IPS-20b (cell line): ENCODE measurements at regions not wholly inside any gene's neighbourhood (a gene's known extent, or its start where the extent isn't known, plus 50 kb on each side); places are given as distances from the start of the nearest gene placed in this dataset.

Experiments
- H3K27ac ChIP-seq: one replicate; pipeline ENCODE4 v1.5.1; 2013; ENCODE audit warnings: low read length
- H3K27me3 ChIP-seq: 2 replicates; pipeline ENCODE4 v1.6.1; 2013; ENCODE audit warnings: mild to moderate bottlenecking, low read length, inconsistent platforms; ENCODE audit not compliant: insufficient read depth
- H3K36me3 ChIP-seq: 2 replicates; pipeline ENCODE4 v1.6.1; 2013; ENCODE audit warnings: low read depth, mild to moderate bottlenecking, inconsistent platforms, low read length, moderate library complexity; ENCODE audit not compliant: insufficient read depth
- H3K4me1 ChIP-seq: 2 replicates; pipeline ENCODE4 v1.6.1; 2013; ENCODE audit warnings: mild to moderate bottlenecking, control low read depth, inconsistent platforms, low read length, moderate library complexity; ENCODE audit not compliant: insufficient read depth
- H3K4me3 ChIP-seq: 2 replicates; pipeline ENCODE4 v1.5.1; 2013; ENCODE audit warnings: mild to moderate bottlenecking, low read length, inconsistent platforms
- H3K9ac ChIP-seq: 2 replicates; pipeline ENCODE4 v1.6.1; 2013; ENCODE audit warnings: low read depth, mild to moderate bottlenecking, inconsistent platforms, low read length, moderate library complexity
- H3K9me3 ChIP-seq: 2 replicates; pipeline ENCODE4 v1.6.1; 2013; ENCODE audit warnings: mild to moderate bottlenecking, low read depth, low read length, inconsistent platforms; ENCODE audit not compliant: insufficient read depth

DNA sequence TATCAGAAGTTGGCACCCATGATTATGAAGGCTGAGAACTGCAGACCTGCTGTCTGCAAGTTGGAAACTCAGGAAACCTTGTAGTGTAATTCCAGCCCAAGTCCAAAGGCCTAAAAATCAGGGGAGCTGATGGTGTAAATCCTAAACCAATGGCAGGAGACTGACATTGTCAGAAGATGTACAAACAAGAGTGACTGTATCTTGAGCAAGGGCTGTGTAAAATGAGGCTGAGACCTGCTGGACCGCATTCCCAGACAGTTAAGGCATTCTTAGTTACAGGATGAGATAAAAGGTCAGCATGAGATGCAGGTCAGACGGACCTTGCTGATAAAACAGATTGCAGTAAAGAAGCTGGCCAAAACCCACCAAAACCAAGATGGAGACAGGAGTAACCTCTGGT, 147.7 kb downstream of the COG6 start:
- no peak overlapping the region for H3K27ac ChIP-seq
- H3K9me3 ChIP-seq: no peaks in the 10 kb centered on the region
- H3K4me3 ChIP-seq: no peak overlapping the region
- H3K9ac ChIP-seq: no peak overlapping the region
- H3K4me1 ChIP-seq: peaks cover 25% of the 10 kb centered on the region
- no peaks in the 10 kb centered on the region for H3K36me3 ChIP-seq
- no peaks in the 10 kb centered on the region for H3K27me3 ChIP-seq

DNA sequence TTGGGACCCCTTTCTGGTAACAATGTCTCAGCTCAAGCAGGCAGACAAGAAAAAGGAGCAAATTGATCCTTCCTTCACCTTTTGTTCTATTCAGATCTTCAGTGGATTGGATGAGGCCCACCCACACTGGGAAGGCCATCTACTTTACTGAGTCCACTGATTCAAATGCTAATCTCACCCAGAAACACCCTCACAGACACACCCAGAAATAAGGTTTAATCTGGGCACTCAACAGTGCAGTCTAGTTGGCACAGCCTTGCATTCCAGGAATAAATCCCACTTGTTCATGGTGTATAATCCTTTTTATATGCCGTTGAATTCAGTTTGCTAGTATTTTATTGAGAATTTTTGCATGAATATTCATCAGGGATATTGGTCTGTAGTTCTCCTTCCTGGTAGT, 148.4 kb downstream of the COG6 start:
- H3K9ac ChIP-seq: no peak overlapping the region
- no peak overlapping the region for H3K27ac ChIP-seq
- no peaks in the 10 kb centered on the region for H3K27me3 ChIP-seq
- no peaks in the 10 kb centered on the region for H3K36me3 ChIP-seq
- H3K4me1 ChIP-seq: peaks cover 25% of the 10 kb centered on the region
- H3K9me3 ChIP-seq: no peaks in the 10 kb centered on the region
- H3K4me3 ChIP-seq: 0 out of 2 replicates have a peak overlapping the region, but pooled peaks have one; percentile 3

DNA sequence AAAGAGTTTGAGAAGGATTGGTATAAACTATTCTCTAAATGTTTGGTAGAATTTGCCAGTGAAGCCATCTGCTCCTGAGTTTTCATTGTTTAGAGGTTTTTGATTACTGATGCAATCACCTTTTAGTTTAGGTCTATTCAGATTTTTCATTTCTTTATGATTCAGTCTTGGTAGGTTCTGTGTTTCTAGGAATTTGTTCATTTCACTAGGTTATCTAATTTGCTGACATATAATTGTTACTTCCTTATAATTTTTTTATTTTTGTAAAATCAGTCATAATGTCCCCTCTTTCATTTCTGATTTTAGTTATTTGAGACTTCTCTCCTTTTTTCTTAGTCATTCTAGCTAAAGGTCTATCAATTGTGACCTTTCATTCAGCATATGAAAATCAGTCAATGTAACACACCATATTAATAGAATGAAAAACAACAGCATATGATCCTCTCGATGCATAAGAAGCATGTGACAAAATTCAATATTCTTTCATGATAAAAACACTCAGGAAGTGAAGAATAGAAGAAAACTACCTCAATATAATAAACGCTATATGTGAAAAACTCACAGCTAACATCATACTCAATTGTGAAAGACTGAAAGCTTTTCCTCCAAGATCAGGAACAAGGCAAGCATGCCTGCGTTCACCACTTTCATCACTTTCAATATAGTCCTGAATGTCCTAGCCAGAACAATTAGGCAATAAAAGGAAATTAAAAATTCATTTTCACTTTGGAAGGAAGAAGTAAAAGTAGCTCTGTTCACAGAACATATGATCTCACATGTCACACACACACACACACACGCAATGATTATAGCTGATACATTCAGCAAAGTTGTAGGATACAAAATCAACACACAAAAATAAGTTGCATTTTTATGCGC, 149.1 kb downstream of the COG6 start:
- Histone ChIP-seq H3K9me3 (no peaks in the 10 kb centered on the region), H3K4me3 (no peak overlapping the region), H3K36me3 (no peaks in the 10 kb centered on the region), H3K27ac (no peak overlapping the region), H3K27me3 (no peaks in the 10 kb centered on the region), H3K4me1 (peaks cover 25% of the 10 kb centered on the region), H3K9ac (no peak overlapping the region)

DNA sequence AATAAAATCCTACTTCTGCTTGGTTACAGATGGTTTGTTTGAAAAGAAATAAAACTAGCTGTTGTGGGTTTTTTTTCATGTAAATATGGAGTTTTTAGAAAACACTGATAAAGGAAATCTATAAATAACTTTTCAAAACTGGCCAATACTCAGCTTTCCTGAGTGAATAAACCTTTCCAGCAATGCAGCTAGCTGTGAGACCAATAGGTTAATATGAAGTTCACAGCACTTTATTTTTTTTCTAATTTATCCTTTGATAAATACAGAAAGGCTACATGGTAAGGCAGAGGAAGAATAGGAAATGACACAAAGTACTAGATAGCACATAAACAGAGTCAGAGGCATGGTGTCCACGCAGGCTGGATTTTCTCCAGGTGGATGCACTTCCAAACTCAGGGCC, 154.0 kb downstream of the COG6 start:
- Histone ChIP-seq H3K9me3 (no peaks in the 10 kb centered on the region), H3K27me3 (no peaks in the 10 kb centered on the region), H3K4me1 (peaks cover 18% of the 10 kb centered on the region), H3K4me3 (no peak overlapping the region), H3K36me3 (no peaks in the 10 kb centered on the region), H3K9ac (no peak overlapping the region), H3K27ac (no peak overlapping the region)

DNA sequence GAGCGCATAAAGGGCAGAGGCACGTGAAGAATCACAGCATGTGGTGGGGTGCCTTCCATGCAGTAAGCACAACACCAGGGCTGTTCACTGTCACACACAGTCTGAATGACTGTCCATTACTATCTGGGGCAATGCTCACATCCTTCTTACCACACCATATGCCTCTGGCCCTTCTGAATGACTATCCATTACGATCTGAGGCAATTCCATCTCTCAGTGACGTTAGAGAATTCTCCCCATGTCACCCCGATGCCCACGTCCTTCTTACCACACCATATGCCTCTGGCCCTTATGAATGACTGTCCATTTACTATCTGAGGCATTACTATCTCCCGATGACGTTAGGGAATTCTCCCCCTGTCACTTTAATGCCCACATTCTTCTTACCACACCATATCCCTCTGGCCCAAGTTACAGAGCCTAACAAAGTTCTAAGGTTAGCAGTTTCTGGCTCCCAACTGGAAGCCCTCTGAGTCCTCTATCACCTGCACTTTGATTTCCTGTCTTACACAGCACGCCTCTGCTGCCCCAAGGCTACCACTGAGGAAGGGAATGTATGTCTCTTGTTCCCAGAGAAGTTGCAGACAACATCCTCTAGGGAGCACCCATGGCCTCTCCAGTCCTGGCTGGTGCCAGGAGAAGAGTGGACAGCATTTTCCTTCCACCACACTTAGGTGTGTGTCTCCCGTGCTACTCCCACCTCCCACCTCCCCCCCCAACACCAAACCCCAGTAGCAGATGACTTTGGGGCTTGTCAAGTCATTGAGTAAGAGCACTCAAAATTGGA, 154.8 kb downstream of the COG6 start:
- Histone ChIP-seq H3K9me3 (no peaks in the 10 kb centered on the region), H3K4me3 (no peak overlapping the region), H3K27me3 (no peaks in the 10 kb centered on the region), H3K4me1 (peaks cover 13% of the 10 kb centered on the region), H3K27ac (no peak overlapping the region), H3K9ac (no peak overlapping the region), H3K36me3 (no peaks in the 10 kb centered on the region)

DNA sequence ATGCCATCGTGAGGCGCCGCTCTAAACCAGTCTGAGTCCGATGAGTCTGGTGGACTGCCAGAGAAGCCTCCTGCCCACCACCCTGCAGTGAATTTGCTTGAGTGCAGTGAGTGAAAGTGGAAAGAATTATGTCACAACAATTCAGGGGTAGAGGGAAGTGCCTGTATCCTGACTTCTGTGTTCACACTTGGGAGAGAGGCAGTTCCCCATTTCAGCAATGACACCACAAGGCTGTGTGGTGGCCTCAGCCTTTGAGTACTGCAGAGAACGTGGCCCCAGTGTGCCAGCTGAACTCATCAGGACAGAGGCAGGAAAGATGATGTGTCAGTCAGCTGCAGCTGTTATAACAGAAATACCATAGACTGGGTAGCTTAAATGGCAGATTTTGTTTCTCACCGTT, 155.6 kb downstream of the COG6 start:
- Histone ChIP-seq H3K27ac (no peak overlapping the region), H3K27me3 (no peaks in the 10 kb centered on the region), H3K36me3 (no peaks in the 10 kb centered on the region), H3K9ac (no peak overlapping the region), H3K9me3 (no peaks in the 10 kb centered on the region), H3K4me3 (no peak overlapping the region), H3K4me1 (peaks cover 8% of the 10 kb centered on the region; the same call in 1 of the 2 replicates)

DNA sequence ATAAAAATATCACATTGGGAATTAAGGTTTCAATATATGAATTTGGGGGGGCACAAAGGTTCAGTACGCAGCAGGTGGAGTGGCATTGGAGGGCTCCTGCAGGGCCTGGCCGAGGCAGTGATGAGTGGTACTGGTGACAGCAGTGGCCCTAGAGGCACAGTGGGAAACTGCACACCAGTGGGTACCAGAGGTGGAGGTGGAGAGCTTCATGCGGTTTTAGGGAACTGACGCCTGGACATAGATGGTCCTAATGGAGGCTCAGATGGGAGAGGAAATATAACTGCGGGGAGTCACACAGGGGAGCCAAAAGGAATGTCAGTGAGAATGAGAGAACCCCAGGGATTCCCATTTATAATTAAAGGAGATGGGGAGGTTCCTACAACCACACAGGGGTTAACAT, 156.2 kb downstream of the COG6 start:
- Histone ChIP-seq H3K27ac (no peak overlapping the region), H3K36me3 (no peaks in the 10 kb centered on the region), H3K9me3 (no peaks in the 10 kb centered on the region), H3K27me3 (no peaks in the 10 kb centered on the region), H3K9ac (no peak overlapping the region), H3K4me1 (peaks cover 8% of the 10 kb centered on the region; the same call in 1 of the 2 replicates), H3K4me3 (no peak overlapping the region)

DNA sequence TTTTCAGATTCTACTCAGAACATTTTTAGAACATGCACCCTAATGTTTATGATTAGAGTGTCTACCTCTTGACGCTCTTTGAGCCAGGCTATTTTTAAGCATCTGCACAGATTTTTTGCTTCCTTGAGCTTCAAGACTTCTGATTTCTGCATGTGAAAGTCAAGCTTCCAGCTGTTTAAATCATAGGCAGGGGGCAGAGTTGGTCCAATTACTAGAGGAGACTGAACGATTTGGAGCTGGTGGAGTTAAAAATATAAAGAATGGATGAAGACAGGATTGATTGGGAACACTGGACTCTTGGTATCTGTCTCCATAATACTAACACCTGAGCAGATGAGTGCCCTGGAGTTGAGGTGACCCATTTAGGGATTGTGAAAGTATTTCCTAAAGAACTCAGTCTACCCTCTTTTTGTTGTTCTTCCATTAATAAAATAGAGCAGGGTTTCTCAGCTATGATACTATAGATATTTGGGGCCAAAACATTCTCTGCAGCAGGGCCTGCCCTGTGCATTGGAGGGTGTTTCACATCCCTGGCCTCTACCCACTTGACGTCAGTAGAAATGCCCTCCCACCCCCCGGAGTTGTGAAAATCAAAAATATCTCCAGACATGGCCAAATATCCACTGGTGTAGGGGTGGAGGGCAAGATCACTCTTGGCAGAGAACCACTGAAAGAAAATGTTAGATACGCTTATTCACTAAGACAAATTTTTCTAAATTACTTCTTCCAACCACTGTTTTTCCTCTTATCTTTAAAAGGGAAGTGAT, 160.1 kb downstream of the COG6 start:
- Histone ChIP-seq H3K4me1 (peaks cover 8% of the 10 kb centered on the region; the same call in 1 of the 2 replicates), H3K9ac (no peak overlapping the region), H3K9me3 (no peaks in the 10 kb centered on the region), H3K4me3 (no peak overlapping the region), H3K27ac (no peak overlapping the region), H3K27me3 (no peaks in the 10 kb centered on the region), H3K36me3 (no peaks in the 10 kb centered on the region)

DNA sequence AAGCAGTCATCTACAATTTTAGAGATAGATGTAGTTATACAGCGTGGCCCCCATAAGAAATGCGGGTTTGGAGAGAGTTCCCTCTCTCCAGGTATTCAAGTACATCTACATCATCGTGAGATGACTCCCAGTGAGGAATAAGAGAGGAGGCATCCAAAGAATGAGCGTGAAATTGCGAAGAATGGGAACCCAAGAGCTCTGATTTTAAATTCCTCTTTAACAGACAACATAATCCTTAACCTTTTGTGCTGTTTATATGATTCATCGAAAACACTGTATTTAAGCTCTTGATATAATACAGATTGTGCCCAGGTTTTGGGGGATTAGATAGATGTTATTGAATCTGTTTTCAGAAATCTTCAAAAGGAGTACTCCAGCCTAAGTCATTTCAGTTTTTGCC, 161.5 kb downstream of the COG6 start:
- H3K27ac ChIP-seq: no peak overlapping the region
- peaks cover 9% of the 10 kb centered on the region; the same call in 1 of the 2 replicates for H3K4me1 ChIP-seq
- no peaks in the 10 kb centered on the region for H3K27me3 ChIP-seq
- no peak overlapping the region for H3K9ac ChIP-seq
- H3K9me3 ChIP-seq: no peaks in the 10 kb centered on the region
- H3K4me3 ChIP-seq: no peak overlapping the region
- no peaks in the 10 kb centered on the region for H3K36me3 ChIP-seq

DNA sequence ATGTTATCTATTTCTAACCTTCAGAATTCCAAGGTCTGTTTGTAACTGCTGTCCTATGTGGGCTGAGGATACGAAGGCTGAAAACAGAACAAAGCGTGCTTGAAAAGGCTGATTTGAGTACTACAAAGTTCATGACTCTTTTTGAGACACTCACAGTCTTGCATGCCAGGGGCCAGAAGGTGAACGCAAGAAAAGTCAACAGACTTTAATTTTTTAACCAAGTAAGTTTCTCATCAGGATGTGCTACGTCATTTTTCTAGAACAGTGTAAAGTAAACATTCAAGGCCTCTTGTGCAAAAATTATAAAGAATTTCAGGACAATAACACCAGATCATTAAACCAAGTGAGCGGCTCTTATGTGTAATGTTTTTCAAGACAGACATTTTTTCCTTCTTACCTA, 163.5 kb downstream of the COG6 start:
- no peak overlapping the region for H3K4me3 ChIP-seq
- no peaks in the 10 kb centered on the region for H3K9me3 ChIP-seq
- no peaks in the 10 kb centered on the region for H3K36me3 ChIP-seq

DNA sequence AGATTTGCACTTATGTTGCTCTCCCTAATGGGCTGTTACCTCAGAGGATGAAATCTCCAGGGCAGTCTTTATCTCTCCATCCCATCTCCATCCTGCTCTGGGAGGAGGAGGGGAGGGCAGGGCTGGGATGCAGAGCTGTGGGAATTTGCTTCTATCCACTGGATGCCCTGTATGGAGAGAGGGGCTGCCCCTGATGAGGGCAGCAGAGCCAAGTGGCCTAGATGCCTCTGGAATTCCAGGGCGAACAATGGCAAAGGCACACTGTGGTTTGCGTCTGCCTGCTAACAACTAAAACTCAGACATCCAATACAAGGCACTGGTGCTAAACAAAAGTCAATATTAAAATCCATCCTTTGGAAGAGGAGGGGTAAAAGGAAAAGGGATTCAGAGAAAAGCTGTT, 165.1 kb downstream of the COG6 start:
- H3K27ac ChIP-seq: no peak overlapping the region
- H3K4me3 ChIP-seq: no peak overlapping the region
- no peaks in the 10 kb centered on the region for H3K36me3 ChIP-seq
- H3K9ac ChIP-seq: no peak overlapping the region
- H3K27me3 ChIP-seq: no peaks in the 10 kb centered on the region
- H3K4me1 ChIP-seq: peaks cover 17% of the 10 kb centered on the region
- H3K9me3 ChIP-seq: no peaks in the 10 kb centered on the region

More for the DNA sequence above, 163.5 kb downstream of the COG6 start:
- H3K27ac ChIP-seq: no peak overlapping the region
- no peaks in the 10 kb centered on the region for H3K27me3 ChIP-seq
- H3K9ac ChIP-seq: no peak overlapping the region
- peaks cover 17% of the 10 kb centered on the region for H3K4me1 ChIP-seq
